HEK293T (cell line): ENCODE measurements at regions not wholly inside any gene's neighbourhood (a gene's known extent, or its start where the extent isn't known, plus 50 kb on each side); places are given as distances from the start of the nearest gene placed in this dataset.

Experiments
- ARNT ChIP-seq: fragments of 450-650 bp; IDR thresholded peaks from 2 replicates; pipeline ENCODE4 v1.6.1; 2017; ENCODE audit warnings: mild to moderate bottlenecking
- BHLHE40 ChIP-seq: fragments of 450-650 bp; IDR thresholded peaks from 2 replicates; pipeline ENCODE4 v1.6.1; 2016; ENCODE audit warnings: mild to moderate bottlenecking, moderate library complexity, borderline replicate concordance
- CTBP1 ChIP-seq: fragments of 450-650 bp; IDR thresholded peaks from 2 replicates; pipeline ENCODE4 v1.6.1; 2016; ENCODE audit warnings: borderline replicate concordance
- FOXA1 ChIP-seq: fragments of 450-650 bp; IDR thresholded peaks from 2 replicates; pipeline ENCODE4 v1.6.1; 2016; ENCODE audit warnings: mild to moderate bottlenecking
- FOXK2 ChIP-seq: fragments of 450-650 bp; IDR thresholded peaks from 2 replicates; pipeline ENCODE4 v1.6.1; 2016; ENCODE audit warnings: mild to moderate bottlenecking
- FOXM1 ChIP-seq: fragments of 450-650 bp; IDR thresholded peaks from 2 replicates; pipeline ENCODE4 v1.6.1; 2017; ENCODE audit warnings: mild to moderate bottlenecking, borderline replicate concordance
- HDGF ChIP-seq: fragments of 450-650 bp; IDR thresholded peaks from 2 replicates; pipeline ENCODE4 v1.6.1; 2017; ENCODE audit warnings: antibody characterized with exemption, borderline replicate concordance
- NFRKB ChIP-seq: fragments of 450-650 bp; IDR thresholded peaks from 2 replicates; pipeline ENCODE4 v1.6.1; 2016; ENCODE audit warnings: mild to moderate bottlenecking, moderate library complexity
- SP1 ChIP-seq: fragments of 450-650 bp; IDR thresholded peaks from 2 replicates; pipeline ENCODE4 v1.6.1; 2017
- SUZ12 ChIP-seq: fragments of 450-650 bp; IDR thresholded peaks from 2 replicates; pipeline ENCODE4 v1.6.1; 2016; ENCODE audit warnings: mild to moderate bottlenecking
- TARDBP ChIP-seq: fragments of 450-650 bp; IDR thresholded peaks from 2 replicates; pipeline ENCODE4 v1.6.1; 2016
- ZNF384 ChIP-seq: fragments of 450-650 bp; IDR thresholded peaks from 2 replicates; pipeline ENCODE4 v1.6.1; 2016
- TF ChIP-seq, protein P1 (sequence below): fragments of 450-650 bp; IDR thresholded peaks from 2 replicates; pipeline ENCODE4 v1.6.1; 2016

- TF ChIP-seq FOXK2 = no peak
- no peak for TF ChIP-seq FOXA1
- no peak for TF ChIP-seq FOXM1
- no peak for TF ChIP-seq SP1
- no peak for TF ChIP-seq BHLHE40
- TF ChIP-seq CTBP1 = no peak
- no peak for TF ChIP-seq SUZ12
- TF ChIP-seq HDGF = no peak
- TF ChIP-seq NFRKB = no peak
- no peak for TF ChIP-seq ARNT
- no peak for TF ChIP-seq TARDBP
- TF ChIP-seq, protein P1, sequence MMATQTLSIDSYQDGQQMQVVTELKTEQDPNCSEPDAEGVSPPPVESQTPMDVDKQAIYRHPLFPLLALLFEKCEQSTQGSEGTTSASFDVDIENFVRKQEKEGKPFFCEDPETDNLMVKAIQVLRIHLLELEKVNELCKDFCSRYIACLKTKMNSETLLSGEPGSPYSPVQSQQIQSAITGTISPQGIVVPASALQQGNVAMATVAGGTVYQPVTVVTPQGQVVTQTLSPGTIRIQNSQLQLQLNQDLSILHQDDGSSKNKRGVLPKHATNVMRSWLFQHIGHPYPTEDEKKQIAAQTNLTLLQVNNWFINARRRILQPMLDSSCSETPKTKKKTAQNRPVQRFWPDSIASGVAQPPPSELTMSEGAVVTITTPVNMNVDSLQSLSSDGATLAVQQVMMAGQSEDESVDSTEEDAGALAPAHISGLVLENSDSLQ = no peak
- no peak for TF ChIP-seq ZNF384
Observed at GRCh38 chr6:98041921-98042320, 758.9 kb upstream of the MMS22L start.
